AG09309 (cell line): ENCODE measurements at regions not wholly inside any gene's neighbourhood (a gene's known extent, or its start where the extent isn't known, plus 50 kb on each side); places are given as distances from the start of the nearest gene placed in this dataset.
A peak's percentile ranks its signal among the peaks of the same experiment; 100 is the strongest.
"Not testable (repeated sequence)": the region's sequence is repeated elsewhere in the genome, so short reads cannot be mapped to it uniquely, and the experiment has no call there.

Experiments
- DNase-seq: peaks from one replicate; pipeline ENCODE4 v3.0.0-alpha.2; 2010; ENCODE audit warnings: low read depth
- H3K4me3 ChIP-seq: 2 replicates; pipeline ENCODE4 v1.5.1; 2011; ENCODE audit warnings: mild to moderate bottlenecking, low read depth, low read length, moderate library complexity; ENCODE audit not compliant: control insufficient read depth
- TF ChIP-seq, protein P1 (sequence below): IDR thresholded peaks from 2 replicates; pipeline ENCODE4 v1.5.1; 2011; ENCODE audit warnings: mild to moderate bottlenecking, low read depth, low read length, inconsistent platforms; ENCODE audit not compliant: insufficient read depth, control insufficient read depth; ENCODE audit errors: missing control alignments

DNA sequence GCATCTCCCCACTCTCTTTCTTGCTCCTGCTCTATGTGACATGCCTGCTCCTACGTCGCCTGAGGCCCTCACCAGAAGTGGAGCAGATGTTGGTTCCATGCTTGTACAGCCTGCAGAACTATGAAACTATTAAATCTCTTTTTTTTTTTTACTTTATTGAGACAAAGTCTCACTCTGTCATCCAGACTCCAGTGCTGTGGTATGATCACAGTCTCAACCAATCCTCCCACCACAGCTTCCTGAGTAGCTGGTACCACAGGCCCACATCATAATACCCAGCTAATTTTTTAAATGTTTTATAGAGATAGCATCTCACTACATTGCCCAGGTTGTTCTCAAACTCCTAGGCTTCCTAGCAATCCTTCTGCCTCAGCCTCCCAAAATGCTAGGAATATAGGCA is 1067.7 kb downstream of the PCDH9 start:
- DNase-seq, result no peak
- TF ChIP-seq, protein P1, sequence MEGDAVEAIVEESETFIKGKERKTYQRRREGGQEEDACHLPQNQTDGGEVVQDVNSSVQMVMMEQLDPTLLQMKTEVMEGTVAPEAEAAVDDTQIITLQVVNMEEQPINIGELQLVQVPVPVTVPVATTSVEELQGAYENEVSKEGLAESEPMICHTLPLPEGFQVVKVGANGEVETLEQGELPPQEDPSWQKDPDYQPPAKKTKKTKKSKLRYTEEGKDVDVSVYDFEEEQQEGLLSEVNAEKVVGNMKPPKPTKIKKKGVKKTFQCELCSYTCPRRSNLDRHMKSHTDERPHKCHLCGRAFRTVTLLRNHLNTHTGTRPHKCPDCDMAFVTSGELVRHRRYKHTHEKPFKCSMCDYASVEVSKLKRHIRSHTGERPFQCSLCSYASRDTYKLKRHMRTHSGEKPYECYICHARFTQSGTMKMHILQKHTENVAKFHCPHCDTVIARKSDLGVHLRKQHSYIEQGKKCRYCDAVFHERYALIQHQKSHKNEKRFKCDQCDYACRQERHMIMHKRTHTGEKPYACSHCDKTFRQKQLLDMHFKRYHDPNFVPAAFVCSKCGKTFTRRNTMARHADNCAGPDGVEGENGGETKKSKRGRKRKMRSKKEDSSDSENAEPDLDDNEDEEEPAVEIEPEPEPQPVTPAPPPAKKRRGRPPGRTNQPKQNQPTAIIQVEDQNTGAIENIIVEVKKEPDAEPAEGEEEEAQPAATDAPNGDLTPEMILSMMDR, result no peak
- no peak overlapping the region for H3K4me3 ChIP-seq

DNA sequence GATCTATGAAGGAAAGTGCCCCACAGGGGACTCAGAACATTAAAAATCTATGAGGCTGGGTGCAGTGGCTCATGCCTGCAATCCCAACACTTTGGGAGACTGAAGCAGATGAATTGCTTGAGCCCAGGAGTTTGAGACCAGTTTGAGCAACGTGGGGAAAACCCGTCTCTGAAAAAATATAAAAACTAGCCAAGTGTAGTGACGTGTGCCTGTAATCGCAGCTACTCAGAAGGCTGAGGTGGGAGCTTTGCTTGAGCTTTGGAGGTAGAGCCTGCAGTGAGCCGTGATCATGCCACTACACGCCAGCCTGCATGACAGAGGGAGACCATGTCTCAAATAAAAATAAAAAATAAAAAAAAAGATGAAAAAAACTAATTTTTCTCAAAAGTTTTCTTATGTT is 1070.6 kb downstream of the PCDH9 start:
- no peak for DNase-seq
- TF ChIP-seq, protein P1, result no peak
- no peak overlapping the region for H3K4me3 ChIP-seq

DNA sequence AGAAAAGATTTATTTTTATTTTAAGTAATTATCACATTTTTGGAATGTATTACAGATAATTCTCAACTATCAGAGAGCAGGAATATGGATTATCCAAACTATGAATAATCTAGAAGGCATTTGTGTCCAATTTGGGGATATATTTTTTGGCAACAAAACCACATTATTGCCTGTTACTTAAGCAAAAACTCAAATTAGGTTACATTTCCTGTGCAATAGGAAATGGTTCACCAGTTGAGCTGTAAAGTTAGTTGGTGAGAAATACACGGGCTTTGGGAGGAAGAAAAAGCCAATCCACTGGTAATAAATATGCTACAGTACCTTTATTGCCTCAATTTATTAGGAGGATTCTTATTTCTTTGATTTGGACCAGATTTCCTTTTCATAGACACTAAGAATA is 1075.2 kb downstream of the PCDH9 start:
- peak; percentile 38 for DNase-seq
- H3K4me3 ChIP-seq, result no peak overlapping the region
- TF ChIP-seq, protein P1, result no peak

DNA sequence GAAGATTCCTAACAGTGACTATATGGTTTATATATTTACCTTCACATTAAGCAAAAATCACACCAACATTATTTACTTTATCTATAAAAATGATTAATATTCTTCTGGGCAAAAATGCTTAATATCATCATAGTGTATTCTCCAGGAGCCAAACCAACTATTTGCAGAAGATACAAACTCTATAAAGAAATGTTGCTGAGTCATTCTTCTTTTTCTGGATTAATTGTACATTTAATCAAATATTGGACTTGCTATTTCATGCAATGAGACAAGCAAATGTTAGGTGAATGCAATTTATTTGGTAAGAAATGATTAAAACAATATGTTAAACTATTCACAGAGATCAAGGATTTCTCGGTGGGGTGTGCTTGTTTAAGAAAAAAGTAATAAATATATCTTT is 1075.8 kb downstream of the PCDH9 start:
- TF ChIP-seq, protein P1, result no peak

DNA sequence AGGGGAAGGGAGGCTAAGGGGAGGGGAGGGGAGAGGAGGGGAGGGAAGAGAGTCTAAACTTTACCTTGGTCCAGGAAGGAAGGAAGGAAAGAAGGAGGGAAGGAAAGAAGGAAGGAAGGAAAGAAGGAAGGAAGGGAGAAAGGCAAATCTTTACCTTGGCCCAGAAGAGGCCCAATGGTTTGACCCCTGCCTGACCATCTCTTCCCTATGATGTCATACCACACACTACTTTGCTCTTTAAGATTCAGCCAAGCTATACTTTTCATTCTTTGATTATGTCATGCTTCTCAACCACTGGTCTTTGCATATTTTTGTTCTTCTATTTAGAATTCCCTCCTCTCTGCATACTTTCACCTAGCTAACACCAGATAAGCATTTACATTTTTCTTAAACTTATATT is 1077.5 kb downstream of the PCDH9 start:
- no peak overlapping the region for H3K4me3 ChIP-seq
- TF ChIP-seq, protein P1, result no peak
- no peak for DNase-seq

More for the DNA sequence above, 1075.8 kb downstream of the PCDH9 start:
- peak; percentile 5 for DNase-seq
- no peak overlapping the region for H3K4me3 ChIP-seq

DNA sequence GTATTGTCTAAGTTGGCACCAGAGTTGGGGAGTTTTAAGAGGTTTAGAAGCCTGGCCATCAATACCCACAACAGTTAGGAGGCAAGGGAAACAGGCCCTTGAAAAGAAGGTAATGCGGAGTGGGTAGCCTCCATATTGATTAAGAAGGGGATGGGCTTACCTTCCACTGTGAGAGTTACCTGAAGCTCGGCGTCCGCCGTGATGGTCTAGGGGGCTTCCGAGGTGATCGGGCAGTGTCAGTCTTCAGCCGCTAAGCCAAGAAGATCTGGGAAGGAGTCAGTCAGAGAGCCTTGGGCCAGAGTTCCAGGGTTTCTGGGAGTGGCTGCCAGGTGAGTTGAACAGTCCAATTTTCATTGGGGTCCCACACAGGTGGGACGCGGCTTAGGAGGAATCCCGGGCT is 1085.8 kb downstream of the PCDH9 start:
- not testable (repeated sequence) for DNase-seq, H3K4me3 ChIP-seq

DNA sequence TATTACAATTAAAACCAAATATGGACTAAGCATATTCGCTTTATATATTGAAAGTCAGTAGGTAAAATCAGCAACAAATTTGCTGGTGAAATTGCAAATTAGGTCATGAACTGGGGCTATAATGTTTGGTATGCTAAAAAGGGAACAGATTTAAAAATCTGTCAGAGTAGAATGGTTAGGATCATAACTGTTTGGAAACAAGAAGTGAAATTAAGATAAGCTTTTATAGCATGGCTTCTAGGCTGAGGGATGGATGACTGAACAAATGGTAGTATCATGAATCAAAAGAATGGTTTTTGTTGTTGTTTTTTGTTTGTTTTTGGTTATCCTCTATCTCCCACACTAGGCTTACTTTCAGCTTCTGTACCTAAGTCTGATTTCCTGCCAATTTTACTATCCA is 1090.4 kb downstream of the PCDH9 start:
- H3K4me3 ChIP-seq, result no peak overlapping the region
- DNase-seq, result no peak
- TF ChIP-seq, protein P1, result no peak

DNA sequence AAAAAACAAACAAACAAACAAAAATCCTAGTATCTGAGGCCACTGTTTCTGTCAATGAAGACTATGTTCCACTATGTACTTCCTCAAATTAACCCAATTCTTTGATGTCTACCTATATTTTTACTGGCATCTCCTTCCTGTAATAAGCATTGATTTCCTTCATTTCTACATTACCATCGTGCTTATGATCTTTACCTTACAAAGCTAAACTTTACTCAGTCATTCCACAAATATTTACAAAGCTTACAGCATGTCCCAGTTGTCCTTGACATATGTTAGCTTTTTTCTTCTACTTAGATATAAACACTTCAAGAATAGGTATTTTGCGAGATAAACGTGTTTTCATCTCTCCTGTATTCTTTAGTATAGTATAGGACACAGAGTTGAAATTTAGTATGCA is 1090.9 kb downstream of the PCDH9 start:
- TF ChIP-seq, protein P1, result no peak
- DNase-seq, result no peak
- H3K4me3 ChIP-seq, result no peak overlapping the region
